ENCODE measurements at regions not wholly inside any gene's neighbourhood (a gene's known extent, or its start where the extent isn't known, plus 50 kb on each side); places are given as distances from the start of the nearest gene placed in this dataset.
"Not testable (repeated sequence)": the region's sequence is repeated elsewhere in the genome, so short reads cannot be mapped to it uniquely, and the experiment has no call there.

GRCh38 chr20:22848364-22848763 lies 186.7 kb upstream of the SSTR4 start:
- DNase-seq: no peak

GRCh38 chr20:22851679-22852346 lies 183.3 kb upstream of the SSTR4 start:
- not testable (repeated sequence) for DNase-seq

- DNase-seq: no peak
These were observed 173.7 kb upstream of the SSTR4 start for GRCh38 chr20:22861231-22861980.

- DNase-seq: no peak
These were observed 173.1 kb upstream of the SSTR4 start for GRCh38 chr20:22861990-22862389.

GRCh38 chr20:22862671-22863230 lies 172.4 kb upstream of the SSTR4 start:
- no peak for DNase-seq

- DNase-seq: no peak
These were observed 171.3 kb upstream of the SSTR4 start for GRCh38 chr20:22863826-22864225.

GRCh38 chr20:22866812-22867341 lies 168.2 kb upstream of the SSTR4 start:
- no peak for DNase-seq

GRCh38 chr20:22878166-22878565 lies 156.9 kb upstream of the SSTR4 start:
- DNase-seq: no peak

GRCh38 chr20:22880277-22880676 lies 154.8 kb upstream of the SSTR4 start:
- no peak for DNase-seq

GRCh38 chr20:22887796-22888195 lies 147.3 kb upstream of the SSTR4 start:
- DNase-seq: no peak

GRCh38 chr20:22890594-22891300 lies 144.4 kb upstream of the SSTR4 start:
- DNase-seq: no peak

- DNase-seq: no peak
These were observed 133.9 kb upstream of the SSTR4 start for GRCh38 chr20:22901164-22901563.

GRCh38 chr20:22901921-22902320 lies 133.2 kb upstream of the SSTR4 start:
- no peak for DNase-seq

GRCh38 chr20:22904386-22904785 lies 130.7 kb upstream of the SSTR4 start:
- DNase-seq: no peak

- DNase-seq: no peak
These were observed 130.2 kb upstream of the SSTR4 start for GRCh38 chr20:22904905-22905304.

- no peak for DNase-seq
These were observed 129.5 kb upstream of the SSTR4 start for GRCh38 chr20:22905658-22906057.

GRCh38 chr20:22908437-22908836 lies 126.7 kb upstream of the SSTR4 start:
- no peak for DNase-seq

GRCh38 chr20:22908944-22909343 lies 126.2 kb upstream of the SSTR4 start:
- DNase-seq: no peak

- no peak for DNase-seq
These were observed 125.7 kb upstream of the SSTR4 start for GRCh38 chr20:22909436-22909835.

GRCh38 chr20:22910287-22910852 lies 124.7 kb upstream of the SSTR4 start:
- no peak for DNase-seq

GRCh38 chr20:22914291-22914690 lies 120.8 kb upstream of the SSTR4 start:
- DNase-seq: no peak

- DNase-seq: no peak
These were observed 119.6 kb upstream of the SSTR4 start for GRCh38 chr20:22915512-22915911.

All from renal pelvis (tissue), 1 donor.